Hematopoietic multipotent progenitor cell (in vitro differentiated cells): ENCODE measurements at regions not wholly inside any gene's neighbourhood (a gene's known extent, or its start where the extent isn't known, plus 50 kb on each side); places are given as distances from the start of the nearest gene placed in this dataset.
"Not testable (repeated sequence)": the region's sequence is repeated elsewhere in the genome, so short reads cannot be mapped to it uniquely, and the experiment has no call there.

Experiments used
- DNase-seq, 3 donors: peaks; one replicate each; pipeline ENCODE4 v3.0.0-alpha.2; 2011 to 2015; ENCODE audit warnings: low read depth in 2 of 3, low spot score in 2 of 3

- DNase-seq = no peak
Observed at GRCh38 chr13:97856304-97856675, 97.2 kb upstream of the IPO5 start.

- DNase-seq = no peak
Observed at GRCh38 chr13:97858161-97858560, 95.3 kb upstream of the IPO5 start.

- DNase-seq = no peak
Observed at GRCh38 chr13:97866346-97866745, 87.1 kb upstream of the IPO5 start.

GRCh38 chr13:97866751-97867150 lies 86.7 kb upstream of the IPO5 start:
- DNase-seq = no peak

- no peak for DNase-seq
Observed at GRCh38 chr13:97873398-97873797, 80.1 kb upstream of the IPO5 start.

GRCh38 chr13:97875218-97875617 lies 78.3 kb upstream of the IPO5 start:
- DNase-seq = no peak

- DNase-seq = no peak
Observed at GRCh38 chr13:97875911-97876310, 77.6 kb upstream of the IPO5 start.

GRCh38 chr13:97878431-97879375 lies 74.8 kb upstream of the IPO5 start:
- no peak for DNase-seq

- DNase-seq = no peak
Observed at GRCh38 chr13:97879646-97880310, 73.7 kb upstream of the IPO5 start.

GRCh38 chr13:97880311-97880675 lies 73.2 kb upstream of the IPO5 start:
- no peak for DNase-seq

- DNase-seq = no peak
Observed at GRCh38 chr13:97881556-97881955, 71.9 kb upstream of the IPO5 start.

- no peak for DNase-seq
Observed at GRCh38 chr13:97883396-97883795, 70.1 kb upstream of the IPO5 start.

GRCh38 chr13:97884707-97885468 lies 68.6 kb upstream of the IPO5 start:
- no peak for DNase-seq

- DNase-seq = no peak
Observed at GRCh38 chr13:97885641-97886040, 67.8 kb upstream of the IPO5 start.

GRCh38 chr13:97889803-97890202 lies 63.7 kb upstream of the IPO5 start:
- no peak for DNase-seq

GRCh38 chr13:97890573-97890972 lies 62.9 kb upstream of the IPO5 start:
- no peak for DNase-seq

GRCh38 chr13:97891964-97892363 lies 61.5 kb upstream of the IPO5 start:
- DNase-seq = not testable (repeated sequence)

- DNase-seq = no peak
Observed at GRCh38 chr13:97892717-97893116, 60.8 kb upstream of the IPO5 start.

GRCh38 chr13:97895383-97895782 lies 58.1 kb upstream of the IPO5 start:
- no peak for DNase-seq

GRCh38 chr13:97896446-97896845 lies 57.0 kb upstream of the IPO5 start:
- no peak for DNase-seq

- DNase-seq = no peak
Observed at GRCh38 chr13:97901716-97902115, 51.8 kb upstream of the IPO5 start.
